Fibroblast of lung (primary cell): ENCODE measurements at regions not wholly inside any gene's neighbourhood (a gene's known extent, or its start where the extent isn't known, plus 50 kb on each side); places are given as distances from the start of the nearest gene placed in this dataset.
"Not testable (repeated sequence)": the region's sequence is repeated elsewhere in the genome, so short reads cannot be mapped to it uniquely, and the experiment has no call there.

Source experiments
- DNase-seq, 2 donors: peaks; one replicate each; pipeline versions ENCODE4 v3.0.0 to v3.0.0-alpha.2; 2010; ENCODE audit warnings: low read depth in 2 of 2
- H2AFZ ChIP-seq: 2 replicates; pipeline ENCODE4 v1.5.1; 2012; ENCODE audit warnings: low read length, control low read depth, inconsistent platforms
- H3K27ac ChIP-seq: 2 replicates; pipeline ENCODE4 v1.5.1; 2011; ENCODE audit warnings: low read length, control low read depth; ENCODE audit not compliant: insufficient read depth
- H3K27me3 ChIP-seq: 2 replicates; pipeline ENCODE4 v1.5.1; 2011; ENCODE audit warnings: mild to moderate bottlenecking, low read length; ENCODE audit not compliant: control insufficient read depth, insufficient read depth
- H3K36me3 ChIP-seq: 2 replicates; pipeline ENCODE4 v1.5.1; 2011; ENCODE audit warnings: low read length; ENCODE audit not compliant: control insufficient read depth, insufficient read depth
- H3K4me1 ChIP-seq: 2 replicates; pipeline ENCODE4 v1.5.1; 2011; ENCODE audit warnings: low read length; ENCODE audit not compliant: control insufficient read depth, insufficient read depth; ENCODE audit errors: extremely low read depth
- H3K4me2 ChIP-seq: 2 replicates; pipeline ENCODE4 v1.5.1; 2011; ENCODE audit warnings: low read length, control low read depth; ENCODE audit not compliant: insufficient read depth; ENCODE audit errors: extremely low read depth
- H3K4me3 ChIP-seq, 4 experiments: fragments of 200-600 bp in 1 of 4; sonication (generic) in 1 of 4; replicated peaks in 1 of 4; 2 replicates each; pipeline ENCODE4 v1.5.1; 2011 to 2016; ENCODE audit warnings: low read length in 4 of 4, low read depth in 3 of 4, mild to moderate bottlenecking in 3 of 4, control low read depth in 2 of 4, inconsistent platforms in 1 of 4, mixed read lengths in 1 of 4; ENCODE audit not compliant: insufficient read depth in 1 of 4; ENCODE audit errors: control extremely low read depth in 1 of 4
- H3K79me2 ChIP-seq: 2 replicates; pipeline ENCODE4 v1.5.1; 2012; ENCODE audit warnings: mild to moderate bottlenecking, low read length, inconsistent platforms; ENCODE audit not compliant: control insufficient read depth, insufficient read depth
- H3K9ac ChIP-seq: 2 replicates; pipeline ENCODE4 v1.5.1; 2011; ENCODE audit warnings: mild to moderate bottlenecking, low read length, control low read depth; ENCODE audit not compliant: insufficient read depth
- H3K9me3 ChIP-seq: 2 replicates; pipeline ENCODE4 v1.5.1; 2012; ENCODE audit warnings: low read depth, low read length; ENCODE audit not compliant: control insufficient read depth, insufficient read depth
- H4K20me1 ChIP-seq: 2 replicates; pipeline ENCODE4 v1.5.1; 2011; ENCODE audit warnings: low read length; ENCODE audit not compliant: control insufficient read depth, insufficient read depth; ENCODE audit errors: extremely low read depth
- CTCF ChIP-seq, 2 donors: IDR thresholded peaks in 1 of 2; conservative IDR thresholded peaks in 1 of 2; 1 replicate in 1 of 2; 2 replicates in 1 of 2; pipeline ENCODE4 v1.5.1; 2011 to 2012; ENCODE audit warnings: low read length in 2 of 2, control low read depth in 1 of 2, inconsistent platforms in 1 of 2, low read depth in 1 of 2, mild to moderate bottlenecking in 1 of 2
- EZH2 ChIP-seq: IDR thresholded peaks from 2 replicates; pipeline ENCODE4 v1.5.1; 2012; ENCODE audit warnings: low read length, control low read depth, mild to moderate bottlenecking; ENCODE audit errors: missing control alignments

DNA sequence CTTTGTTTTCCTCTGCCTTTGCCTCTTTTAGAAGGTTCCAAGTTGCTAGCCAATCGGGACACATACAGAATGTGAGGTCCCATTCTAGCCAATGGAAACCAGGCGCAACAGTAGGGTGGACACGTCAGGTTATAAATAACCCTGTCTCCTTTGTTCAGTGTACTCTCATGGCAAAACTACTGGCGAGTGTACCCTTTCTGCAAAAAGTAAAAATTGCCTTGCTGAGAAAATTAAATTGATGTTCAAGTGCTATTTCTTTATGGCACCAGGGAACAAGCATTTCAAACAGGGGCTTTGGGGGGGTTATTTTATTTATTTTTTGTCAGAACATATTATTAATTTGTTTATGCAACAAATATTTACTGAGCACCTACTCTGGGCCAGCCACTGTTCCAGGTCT is 123.6 kb upstream of the SRSF6 start:
- Histone ChIP-seq H3K27me3 (no peaks in the 10 kb centered on the region), H3K36me3 (no peaks in the 10 kb centered on the region), H3K9me3 (no peaks in the 10 kb centered on the region), H3K4me2 (no peak overlapping the region), H3K9ac (no peak overlapping the region), H3K4me3 (no peak overlapping the region), H4K20me1 (no peaks in the 10 kb centered on the region), H3K27ac (no peak overlapping the region), H2AFZ (no peak overlapping the region), H3K79me2 (no peaks in the 10 kb centered on the region), H3K4me1 (no peaks in the 10 kb centered on the region)
- DNase-seq = no peak
- TF ChIP-seq EZH2 (no peak), CTCF (conservative IDR thresholded peaks at IDR 0.05 in 1 of 2, IDR thresholded peaks at IDR 0.05 in 1 of 2; ENCODE audit: low read depth in 1 of 2, low read length in 2 of 2) (no peak)

- H3K4me1 ChIP-seq = no peaks in the 10 kb centered on the region
- TF ChIP-seq EZH2 (no peak), CTCF (conservative IDR thresholded peaks at IDR 0.05 in 1 of 2, IDR thresholded peaks at IDR 0.05 in 1 of 2; ENCODE audit: low read depth in 1 of 2, low read length in 2 of 2) (no peak)
Observed at GRCh38 chr20:43331906-43332305, 125.8 kb upstream of the SRSF6 start.

GRCh38 chr20:43328697-43329096 is 129.0 kb upstream of the SRSF6 start:
- H3K4me2 ChIP-seq = no peak overlapping the region
- H3K36me3 ChIP-seq = no peaks in the 10 kb centered on the region
- TF ChIP-seq CTCF (conservative IDR thresholded peaks at IDR 0.05 in 1 of 2, IDR thresholded peaks at IDR 0.05 in 1 of 2; ENCODE audit: low read depth in 1 of 2, low read length in 2 of 2) (no peak), EZH2 (no peak)
- H3K9me3 ChIP-seq = no peaks in the 10 kb centered on the region
- no peaks in the 10 kb centered on the region for H4K20me1 ChIP-seq
- H2AFZ ChIP-seq = no peak overlapping the region
- H3K4me1 ChIP-seq = no peaks in the 10 kb centered on the region
- H3K27ac ChIP-seq = no peak overlapping the region
- no peak overlapping the region for H3K9ac ChIP-seq
- H3K27me3 ChIP-seq = no peaks in the 10 kb centered on the region
- DNase-seq = no peak
- H3K79me2 ChIP-seq = no peaks in the 10 kb centered on the region
- no peak overlapping the region for H3K4me3 ChIP-seq

More at GRCh38 chr20:43331906-43332305, 125.8 kb upstream of the SRSF6 start:
- H2AFZ ChIP-seq = no peak overlapping the region
- H3K4me3 ChIP-seq = no peak overlapping the region
- no peak overlapping the region for H3K4me2 ChIP-seq
- H3K36me3 ChIP-seq = no peaks in the 10 kb centered on the region
- H3K79me2 ChIP-seq = no peaks in the 10 kb centered on the region
- no peaks in the 10 kb centered on the region for H3K27me3 ChIP-seq
- no peak overlapping the region for H3K9ac ChIP-seq
- H3K27ac ChIP-seq = no peak overlapping the region
- H3K9me3 ChIP-seq = no peaks in the 10 kb centered on the region
- DNase-seq = no peak
- H4K20me1 ChIP-seq = no peaks in the 10 kb centered on the region

- H3K36me3 ChIP-seq, H2AFZ ChIP-seq, H3K79me2 ChIP-seq, H3K4me3 ChIP-seq, H3K27me3 ChIP-seq, DNase-seq, H3K4me1 ChIP-seq, H3K9me3 ChIP-seq, H3K27ac ChIP-seq, H3K9ac ChIP-seq, H4K20me1 ChIP-seq, H3K4me2 ChIP-seq: not testable (repeated sequence)
Observed at GRCh38 chr20:43327234-43327633, 130.5 kb upstream of the SRSF6 start.
